HFFc6 (cell line): ENCODE measurements at regions not wholly inside any gene's neighbourhood (a gene's known extent, or its start where the extent isn't known, plus 50 kb on each side); places are given as distances from the start of the nearest gene placed in this dataset.

Experiments used
- DNase-seq: peaks from one replicate; pipeline ENCODE4 v3.0.0-alpha.2; 2018
- H3K27ac Mint-ChIP-seq: 2 replicates; pipeline ENCODE4 v1.8.0; 2020; ENCODE audit warnings: mild to moderate bottlenecking, mixed read lengths
- H3K27me3 Mint-ChIP-seq: 2 replicates; pipeline ENCODE4 v1.8.0; 2021; ENCODE audit warnings: mild to moderate bottlenecking, moderate library complexity, mixed read lengths; ENCODE audit not compliant: insufficient read depth
- H3K36me3 Mint-ChIP-seq: 2 replicates; pipeline ENCODE4 v1.8.0; 2021; ENCODE audit warnings: low read depth, mixed read lengths
- H3K4me1 Mint-ChIP-seq: 2 replicates; pipeline ENCODE4 v1.8.0; 2020; ENCODE audit warnings: low read depth, mixed read lengths
- H3K4me3 Mint-ChIP-seq: 2 replicates; pipeline ENCODE4 v1.8.0; 2020; ENCODE audit warnings: mild to moderate bottlenecking, moderate library complexity, mixed read lengths
- H3K9me3 Mint-ChIP-seq: 2 replicates; pipeline ENCODE4 v1.8.0; 2020; ENCODE audit warnings: mild to moderate bottlenecking, mixed read lengths
- CTCF ChIP-seq: fragments of 200-600 bp; sonication (generic); IDR thresholded peaks from 2 replicates; pipeline ENCODE4 v1.5.0; 2021; ENCODE audit warnings: antibody characterized with exemption, mild to moderate bottlenecking

DNA sequence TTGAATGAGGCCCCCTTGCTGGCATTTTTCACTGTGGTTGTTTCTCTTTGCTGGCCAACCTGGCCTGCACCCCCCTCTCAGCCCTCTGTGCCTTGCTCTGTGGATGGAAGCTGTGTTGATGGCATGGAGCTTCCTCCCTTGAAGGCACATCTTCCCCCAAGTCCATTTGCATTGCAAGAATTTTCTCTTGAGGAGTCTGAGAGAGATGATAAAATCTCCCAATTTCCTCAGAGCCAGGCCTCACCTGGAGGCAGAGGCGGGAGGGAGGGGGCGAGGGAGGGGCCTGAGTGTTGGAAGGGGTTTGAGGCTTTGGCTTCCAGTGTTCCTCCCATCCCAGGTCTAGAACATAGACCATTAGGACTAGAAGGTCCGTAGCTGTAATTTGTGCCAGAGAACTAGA is 175.1 kb downstream of the SCP2D1 start:
- H3K9me3 Mint-ChIP-seq, result peaks cover 40% of the 10 kb centered on the region
- no peak overlapping the region for H3K4me3 Mint-ChIP-seq
- no peaks in the 10 kb centered on the region for H3K4me1 Mint-ChIP-seq
- no peak overlapping the region for H3K27ac Mint-ChIP-seq
- peaks cover 4% of the 10 kb centered on the region; the same call in 1 of the 2 replicates for H3K36me3 Mint-ChIP-seq
- TF ChIP-seq CTCF, result no peak
- H3K27me3 Mint-ChIP-seq, result peaks cover 1% of the 10 kb centered on the region; the same call in 1 of the 2 replicates
- no peak for DNase-seq

- no peak for TF ChIP-seq CTCF
- Mint-ChIP-seq H3K36me3 (no peaks in the 10 kb centered on the region), H3K27ac (no peak overlapping the region), H3K27me3 (peaks cover 1% of the 10 kb centered on the region; the same call in 1 of the 2 replicates), H3K4me1 (no peaks in the 10 kb centered on the region), H3K4me3 (no peak overlapping the region), H3K9me3 (peaks cover 39% of the 10 kb centered on the region)
- no peak for DNase-seq
Measured at GRCh38 chr20:18989736-18990474, 176.3 kb downstream of the SCP2D1 start.

DNA sequence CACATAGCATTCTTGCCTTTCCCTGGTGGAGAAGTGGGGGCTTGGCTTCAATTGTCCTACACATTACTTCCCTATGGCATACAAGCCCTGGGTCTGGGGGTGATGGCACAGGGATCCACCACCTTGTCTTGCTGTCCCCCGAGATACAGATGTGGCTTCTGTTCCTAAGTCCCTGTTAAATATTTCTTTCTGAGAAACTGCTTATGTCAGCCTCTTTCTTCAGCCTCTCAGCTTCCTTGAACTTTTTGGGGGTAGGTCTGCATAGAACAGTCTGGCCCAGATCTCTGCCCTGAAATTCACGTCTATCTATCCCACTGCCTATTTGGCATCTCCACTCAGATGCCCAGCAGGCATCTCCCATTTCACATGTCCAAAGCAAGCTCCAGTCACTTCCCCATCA is 177.4 kb downstream of the SCP2D1 start:
- no peak overlapping the region for H3K4me3 Mint-ChIP-seq
- H3K27ac Mint-ChIP-seq, result no peak overlapping the region
- no peak for DNase-seq
- H3K27me3 Mint-ChIP-seq, result peaks cover 1% of the 10 kb centered on the region; the same call in 1 of the 2 replicates
- no peaks in the 10 kb centered on the region for H3K4me1 Mint-ChIP-seq
- TF ChIP-seq CTCF, result no peak
- no peaks in the 10 kb centered on the region for H3K36me3 Mint-ChIP-seq
- H3K9me3 Mint-ChIP-seq, result peaks cover 41% of the 10 kb centered on the region

DNA sequence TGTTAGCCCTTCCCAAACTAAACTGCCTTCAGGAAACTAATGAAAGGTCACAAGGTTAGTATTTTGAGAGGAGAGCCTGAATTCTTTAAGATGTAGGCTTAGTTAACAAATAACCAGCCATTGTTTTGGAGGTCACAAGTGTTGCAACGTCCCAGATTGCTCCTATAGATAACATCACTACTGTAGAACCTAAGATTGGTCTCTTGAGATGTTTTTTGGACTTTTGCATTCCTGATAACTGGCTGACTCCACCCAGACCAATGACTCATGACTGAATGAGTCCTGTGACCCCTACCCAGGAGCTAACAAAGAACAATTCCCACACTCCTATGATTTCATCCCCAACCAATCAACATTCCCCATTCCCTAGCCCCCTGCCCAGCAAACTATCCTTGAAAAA is 178.8 kb downstream of the SCP2D1 start:
- no peak overlapping the region for H3K27ac Mint-ChIP-seq

GRCh38 chr20:18995455-18995854 is 181.9 kb downstream of the SCP2D1 start:
- Mint-ChIP-seq H3K36me3 (no peaks in the 10 kb centered on the region; the same call in 1 of the 2 replicates), H3K27ac (no peak overlapping the region), H3K9me3 (peaks cover 34% of the 10 kb centered on the region), H3K4me3 (no peak overlapping the region), H3K4me1 (no peaks in the 10 kb centered on the region), H3K27me3 (peaks cover 1% of the 10 kb centered on the region; the same call in 1 of the 2 replicates)
- TF ChIP-seq CTCF, result no peak
- DNase-seq, result no peak

More for the DNA sequence above, 178.8 kb downstream of the SCP2D1 start:
- peaks cover 41% of the 10 kb centered on the region for H3K9me3 Mint-ChIP-seq
- H3K36me3 Mint-ChIP-seq, result no peaks in the 10 kb centered on the region; the same call in 1 of the 2 replicates
- no peak for DNase-seq
- no peak for TF ChIP-seq CTCF
- H3K4me3 Mint-ChIP-seq, result no peak overlapping the region
- no peaks in the 10 kb centered on the region for H3K4me1 Mint-ChIP-seq
- H3K27me3 Mint-ChIP-seq, result peaks cover 1% of the 10 kb centered on the region; the same call in 1 of the 2 replicates
